ENCODE measurements at regions not wholly inside any gene's neighbourhood (a gene's known extent, or its start where the extent isn't known, plus 50 kb on each side); places are given as distances from the start of the nearest gene placed in this dataset.

DNA sequence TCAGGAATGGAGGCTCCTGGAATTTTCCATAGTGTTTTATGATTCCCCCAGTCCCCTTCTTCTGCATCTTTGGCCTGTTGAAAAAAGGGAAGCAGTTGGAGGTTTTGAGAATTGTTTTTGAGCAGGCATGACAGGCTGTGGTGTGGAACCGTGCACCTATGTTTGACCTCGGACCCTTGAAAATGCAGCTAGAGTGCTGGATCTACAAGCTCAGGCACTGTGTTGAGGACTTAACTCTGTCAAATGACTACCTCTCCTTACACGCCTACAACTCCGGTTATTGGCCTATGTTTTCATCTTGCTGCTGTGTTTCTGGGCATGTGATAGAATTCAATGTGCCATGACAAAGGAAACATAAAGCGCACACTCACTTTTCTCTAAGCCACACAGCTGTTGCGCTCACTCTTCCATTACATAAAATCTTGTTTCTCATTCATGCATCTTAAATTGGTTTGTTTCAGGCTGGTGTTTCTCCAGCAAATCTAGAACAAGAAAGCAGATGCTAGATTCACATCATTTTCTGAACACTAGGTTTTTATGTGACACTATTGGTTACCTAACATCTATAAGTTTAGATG lies 616.6 kb downstream of the FGF9 start:
- H3K9me3 Mint-ChIP-seq, result no peaks in the 10 kb centered on the region
- no peak for DNase-seq
- peaks cover 12% of the 10 kb centered on the region for H3K27me3 Mint-ChIP-seq
- no peak overlapping the region for H3K4me3 Mint-ChIP-seq
- no peaks in the 10 kb centered on the region for H3K4me1 Mint-ChIP-seq (ENCODE audit: low read depth)
- no peaks in the 10 kb centered on the region for H3K36me3 Mint-ChIP-seq (ENCODE audit: low read depth)
- H3K27ac Mint-ChIP-seq, result no peak overlapping the region

DNA sequence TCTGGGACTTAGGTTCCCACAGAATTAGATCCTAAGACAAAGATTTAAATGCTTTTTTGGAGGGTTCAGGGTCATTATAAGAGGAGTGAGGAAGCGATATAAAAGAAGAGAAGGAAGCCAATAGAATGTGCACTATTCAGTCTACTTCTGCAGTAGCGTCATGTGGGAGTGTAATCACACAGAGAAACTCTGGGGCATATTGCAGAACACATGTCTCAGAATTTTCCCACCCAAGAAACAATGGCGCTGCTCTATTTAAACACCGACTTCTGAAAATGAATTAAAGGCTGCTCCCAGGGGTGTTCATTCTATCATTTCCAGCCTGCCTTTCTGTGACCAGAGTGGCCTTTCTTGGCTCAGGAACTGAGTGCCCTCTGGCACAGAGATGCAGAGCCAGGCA lies 617.6 kb downstream of the FGF9 start:
- Mint-ChIP-seq H3K9me3 (no peaks in the 10 kb centered on the region), H3K4me3 (no peak overlapping the region), H3K27ac (no peak overlapping the region), H3K27me3 (peaks cover 12% of the 10 kb centered on the region), H3K36me3 (ENCODE audit: low read depth) (no peaks in the 10 kb centered on the region), H3K4me1 (ENCODE audit: low read depth) (no peaks in the 10 kb centered on the region)
- no peak for DNase-seq

DNA sequence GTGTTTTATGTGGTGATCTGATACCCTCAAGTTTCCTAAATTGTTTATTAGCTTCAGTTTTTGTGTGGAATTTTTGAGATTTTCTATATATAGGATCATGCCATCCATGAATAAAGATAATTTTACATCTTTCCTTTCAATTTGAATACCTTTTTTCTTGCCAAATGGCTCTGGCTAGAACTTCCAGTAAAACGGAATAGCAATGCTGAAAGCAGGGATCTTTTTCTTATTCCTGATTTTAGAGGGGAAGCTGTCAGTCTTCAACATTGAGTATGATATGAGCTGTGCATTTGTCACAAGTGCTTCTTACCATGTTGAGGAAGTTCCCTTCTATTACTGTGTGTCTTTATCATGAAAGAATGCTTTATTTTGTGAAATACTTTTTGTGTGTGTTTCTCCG lies 618.8 kb downstream of the FGF9 start:
- H3K27me3 Mint-ChIP-seq, result peaks cover 12% of the 10 kb centered on the region
- H3K4me1 Mint-ChIP-seq (ENCODE audit: low read depth), result no peaks in the 10 kb centered on the region
- H3K36me3 Mint-ChIP-seq (ENCODE audit: low read depth), result no peaks in the 10 kb centered on the region
- no peaks in the 10 kb centered on the region for H3K9me3 Mint-ChIP-seq
- DNase-seq, result no peak
- no peak overlapping the region for H3K27ac Mint-ChIP-seq
- H3K4me3 Mint-ChIP-seq, result no peak overlapping the region

DNA sequence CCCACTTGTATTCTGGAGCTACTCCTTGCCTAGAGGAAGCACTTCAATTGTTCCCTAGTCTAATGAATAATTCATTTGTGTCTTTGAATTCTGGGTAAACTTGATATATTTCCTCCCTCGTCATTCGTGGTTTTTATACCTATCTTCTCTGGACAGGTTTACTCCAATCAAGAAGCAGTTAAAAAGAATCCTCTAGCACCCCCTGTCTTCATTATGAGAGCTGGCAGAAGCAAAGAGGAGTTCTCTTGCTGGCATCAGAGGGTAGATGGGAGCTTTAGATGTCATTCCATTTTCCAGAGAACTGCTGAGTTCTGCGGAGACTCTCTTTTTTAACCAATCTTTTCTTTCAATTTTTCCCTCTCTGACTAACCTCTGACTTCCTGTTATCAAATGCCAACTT lies 627.7 kb downstream of the FGF9 start:
- H3K27me3 Mint-ChIP-seq, result peaks cover 9% of the 10 kb centered on the region
- H3K4me3 Mint-ChIP-seq, result no peak overlapping the region
- H3K9me3 Mint-ChIP-seq, result peaks cover 24% of the 10 kb centered on the region
- no peaks in the 10 kb centered on the region for H3K36me3 Mint-ChIP-seq (ENCODE audit: low read depth)
- H3K27ac Mint-ChIP-seq, result no peak overlapping the region
- peaks cover 9% of the 10 kb centered on the region for H3K4me1 Mint-ChIP-seq (ENCODE audit: low read depth)
- DNase-seq, result no peak

DNA sequence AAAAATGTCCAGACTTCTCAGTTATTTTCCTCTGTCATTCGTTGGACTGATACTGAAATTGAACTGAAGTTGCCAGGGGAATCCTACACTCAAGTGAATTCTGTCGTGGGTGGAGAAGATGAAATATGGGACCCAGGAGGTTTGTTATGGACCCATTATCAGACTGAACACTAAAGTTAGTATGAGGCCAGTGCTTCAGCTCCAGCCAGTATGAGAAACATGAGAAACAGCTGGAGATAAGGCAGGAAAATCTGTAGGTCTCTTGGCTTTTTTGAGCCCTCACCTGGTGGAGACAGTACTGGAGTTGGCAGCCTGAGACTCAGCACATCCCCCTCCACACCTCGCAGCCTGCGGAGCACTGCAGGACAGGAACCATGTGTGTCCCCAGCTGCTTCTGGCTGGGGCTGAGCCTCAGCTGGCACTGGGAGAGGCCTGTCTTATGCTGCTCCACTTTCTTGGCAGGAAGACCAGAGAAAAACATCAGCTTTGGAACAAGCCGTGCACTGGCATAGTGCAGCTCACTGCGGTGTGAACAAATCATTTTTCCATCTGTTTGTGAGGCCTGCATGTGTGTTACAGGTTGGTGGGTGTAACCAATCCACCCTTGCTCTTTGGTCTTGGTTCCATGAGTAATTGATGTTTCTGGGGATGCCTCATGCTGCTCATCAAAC lies 641.0 kb downstream of the FGF9 start:
- Mint-ChIP-seq H3K9me3 (no peaks in the 10 kb centered on the region), H3K27me3 (peaks cover 7% of the 10 kb centered on the region), H3K4me1 (ENCODE audit: low read depth) (no peaks in the 10 kb centered on the region), H3K4me3 (no peak overlapping the region), H3K36me3 (ENCODE audit: low read depth) (no peaks in the 10 kb centered on the region), H3K27ac (no peak overlapping the region)
- no peak for DNase-seq

DNA sequence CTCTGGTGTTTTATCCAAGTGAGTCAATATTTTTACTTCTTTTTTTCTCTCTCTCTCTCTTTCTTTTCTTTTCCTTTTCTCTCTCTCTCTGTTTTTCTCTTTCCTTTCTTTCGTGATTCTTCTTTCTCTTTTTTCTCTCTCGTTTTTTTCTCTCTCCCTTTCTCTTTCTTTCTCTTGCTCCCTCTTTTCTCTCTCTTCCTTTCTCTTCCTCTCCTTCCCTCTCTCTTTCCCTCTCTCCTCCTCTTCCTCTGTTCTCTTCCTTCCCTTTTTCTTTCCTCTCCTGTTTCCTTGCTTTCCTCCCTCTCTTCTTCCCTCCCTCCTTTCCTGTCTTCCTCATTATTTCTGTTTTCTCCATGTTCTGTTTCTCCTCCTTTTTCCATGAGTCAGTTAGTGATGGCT lies 641.5 kb downstream of the FGF9 start:
- Mint-ChIP-seq H3K36me3 (ENCODE audit: low read depth) (no peaks in the 10 kb centered on the region), H3K4me1 (ENCODE audit: low read depth) (no peaks in the 10 kb centered on the region), H3K4me3 (no peak overlapping the region), H3K9me3 (no peaks in the 10 kb centered on the region), H3K27me3 (peaks cover 3% of the 10 kb centered on the region), H3K27ac (no peak overlapping the region)
- no peak for DNase-seq

DNA sequence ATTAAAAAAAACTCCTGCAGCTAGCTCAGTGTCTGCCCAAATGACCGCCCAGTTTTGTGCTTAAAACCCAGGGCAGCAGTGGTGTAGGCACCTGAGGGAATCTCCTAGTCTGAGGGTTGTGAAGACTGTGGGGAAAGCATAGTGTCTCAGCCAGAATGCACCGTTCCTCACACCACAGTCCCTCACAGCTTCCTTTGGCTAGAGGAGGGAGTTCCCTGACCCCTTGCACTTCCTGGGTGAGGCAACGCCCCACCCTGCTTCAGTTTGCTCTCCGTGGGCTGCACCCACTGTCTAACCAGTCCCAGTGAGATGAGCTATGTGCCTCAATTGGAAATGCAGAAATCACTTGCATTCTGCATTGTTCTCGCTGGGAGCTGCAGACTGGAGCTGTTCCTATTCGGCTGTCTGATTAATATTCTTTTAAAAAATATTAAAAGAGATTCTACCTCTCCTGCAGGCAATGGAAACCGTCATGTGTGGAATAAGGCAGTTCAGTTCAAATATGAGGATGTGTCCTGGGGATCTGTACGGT lies 645.7 kb downstream of the FGF9 start:
- Mint-ChIP-seq H3K36me3 (ENCODE audit: low read depth) (no peaks in the 10 kb centered on the region), H3K4me1 (ENCODE audit: low read depth) (no peaks in the 10 kb centered on the region), H3K27ac (no peak overlapping the region), H3K27me3 (no peaks in the 10 kb centered on the region), H3K9me3 (no peaks in the 10 kb centered on the region), H3K4me3 (no peak overlapping the region)
- no peak for DNase-seq

DNA sequence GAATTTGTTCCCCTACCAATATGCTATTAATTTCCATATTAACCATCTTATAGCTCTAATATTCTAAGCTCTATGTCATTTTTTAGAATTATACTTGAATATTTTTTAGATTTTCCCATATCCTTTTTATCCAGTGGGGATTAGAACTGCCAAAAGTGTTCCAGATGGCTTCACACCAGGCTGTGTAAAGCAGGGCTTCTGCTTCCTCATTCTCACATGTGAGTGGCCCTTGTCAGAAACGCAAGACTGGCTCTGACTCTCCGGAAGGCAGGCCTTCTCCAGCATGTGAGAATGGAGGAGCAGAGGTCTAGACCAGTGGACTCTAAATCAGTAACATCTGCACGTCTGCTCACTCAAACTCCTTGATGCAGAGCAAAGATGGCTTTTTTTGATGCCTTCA lies 650.1 kb downstream of the FGF9 start:
- Mint-ChIP-seq H3K27me3 (peaks cover 11% of the 10 kb centered on the region), H3K27ac (no peak overlapping the region), H3K36me3 (ENCODE audit: low read depth) (no peaks in the 10 kb centered on the region), H3K4me1 (ENCODE audit: low read depth) (no peaks in the 10 kb centered on the region), H3K9me3 (no peaks in the 10 kb centered on the region), H3K4me3 (no peak overlapping the region)
- no peak for DNase-seq

DNA sequence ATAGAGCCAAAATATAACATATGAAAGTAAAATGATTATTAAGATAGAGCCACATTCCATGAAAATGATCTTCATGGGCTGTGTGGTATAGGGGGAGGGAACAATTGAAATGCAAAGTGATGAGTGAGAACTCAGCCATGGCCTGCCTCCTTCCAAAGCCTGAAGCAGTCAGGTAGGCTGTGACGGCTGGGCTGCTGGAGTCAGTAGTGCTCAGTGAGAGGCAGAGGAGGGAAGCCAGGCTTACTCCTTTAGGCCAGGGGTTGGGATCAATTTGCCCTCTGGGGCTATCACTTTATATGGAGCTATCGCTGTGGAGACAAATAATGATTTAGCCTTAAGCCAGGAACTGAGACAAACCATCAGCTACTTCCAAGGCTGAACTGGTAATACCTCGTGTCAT lies 654.9 kb downstream of the FGF9 start:
- H3K9me3 Mint-ChIP-seq, result no peaks in the 10 kb centered on the region
- no peaks in the 10 kb centered on the region for H3K4me1 Mint-ChIP-seq (ENCODE audit: low read depth)
- H3K36me3 Mint-ChIP-seq (ENCODE audit: low read depth), result no peaks in the 10 kb centered on the region
- no peak overlapping the region for H3K4me3 Mint-ChIP-seq
- peaks cover 11% of the 10 kb centered on the region for H3K27me3 Mint-ChIP-seq
- no peak for DNase-seq
- no peak overlapping the region for H3K27ac Mint-ChIP-seq

DNA sequence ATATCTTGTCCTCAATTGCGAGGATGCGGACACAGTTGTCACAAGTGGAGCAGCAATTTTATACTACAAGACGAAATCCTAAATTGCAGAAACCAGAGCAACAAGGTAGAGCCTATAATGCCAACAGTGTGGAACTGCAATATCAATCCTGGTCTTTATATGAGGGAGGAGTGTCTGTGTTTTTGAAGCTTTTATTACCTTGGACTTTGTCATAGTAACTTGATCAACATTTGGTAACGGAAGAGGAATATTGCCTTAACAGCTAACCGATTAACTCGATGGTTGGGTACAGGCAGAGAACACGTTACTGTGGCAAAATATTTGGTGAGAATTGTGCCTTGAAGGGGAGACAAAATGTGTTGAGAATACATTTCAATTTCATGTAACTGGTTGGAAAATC lies 661.5 kb downstream of the FGF9 start:
- no peak for DNase-seq
- no peaks in the 10 kb centered on the region for H3K4me1 Mint-ChIP-seq (ENCODE audit: low read depth)
- no peaks in the 10 kb centered on the region for H3K36me3 Mint-ChIP-seq (ENCODE audit: low read depth)
- no peaks in the 10 kb centered on the region for H3K27me3 Mint-ChIP-seq
- no peak overlapping the region for H3K4me3 Mint-ChIP-seq
- no peak overlapping the region for H3K27ac Mint-ChIP-seq
- no peaks in the 10 kb centered on the region for H3K9me3 Mint-ChIP-seq

DNA sequence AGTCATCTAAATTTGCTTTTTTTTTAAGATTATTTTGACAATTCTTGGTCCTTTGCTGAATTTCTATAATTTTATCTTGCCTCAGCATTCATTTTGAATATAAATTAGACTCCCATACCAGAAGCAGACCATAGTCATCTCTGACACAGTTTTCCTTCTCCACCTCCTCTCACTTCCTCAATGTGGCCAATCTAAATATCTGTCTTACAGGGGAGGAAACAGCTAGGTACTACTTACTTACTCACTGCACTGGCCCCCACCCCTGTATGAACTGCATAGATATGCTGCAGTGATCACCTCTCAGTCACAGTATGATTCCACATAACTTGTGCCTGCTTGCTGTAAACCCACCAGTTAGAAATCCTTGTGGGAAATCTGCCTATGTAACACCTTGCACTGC lies 665.6 kb downstream of the FGF9 start:
- Mint-ChIP-seq H3K4me1 (ENCODE audit: low read depth) (no peaks in the 10 kb centered on the region), H3K4me3 (no peak overlapping the region), H3K9me3 (peaks cover 10% of the 10 kb centered on the region), H3K36me3 (ENCODE audit: low read depth) (no peaks in the 10 kb centered on the region), H3K27ac (no peak overlapping the region), H3K27me3 (peaks cover 7% of the 10 kb centered on the region)
- no peak for DNase-seq

DNA sequence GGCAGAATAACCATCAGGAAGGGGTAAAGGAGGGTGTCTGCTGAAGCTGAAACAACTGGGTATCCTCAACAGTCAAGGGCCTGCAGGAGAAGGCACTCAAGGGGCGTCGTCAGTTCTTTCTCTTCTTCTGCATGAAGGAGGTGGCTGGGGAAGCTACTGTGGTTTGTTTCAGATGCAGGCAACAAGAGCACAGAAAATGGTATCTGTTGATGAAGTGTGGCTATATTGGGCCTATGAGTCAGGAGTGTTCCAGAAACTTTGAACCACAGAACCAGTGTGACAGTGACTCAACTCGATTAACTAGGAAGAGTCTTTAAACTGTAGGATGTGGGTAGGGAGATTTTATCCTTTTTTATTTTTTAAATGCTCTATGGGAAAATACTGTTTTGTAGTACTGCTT lies 686.3 kb downstream of the FGF9 start:
- Mint-ChIP-seq H3K27ac (no peak overlapping the region), H3K4me3 (no peak overlapping the region), H3K9me3 (peaks cover 2% of the 10 kb centered on the region), H3K36me3 (ENCODE audit: low read depth) (no peaks in the 10 kb centered on the region), H3K4me1 (ENCODE audit: low read depth) (peaks cover 6% of the 10 kb centered on the region), H3K27me3 (no peaks in the 10 kb centered on the region)
- no peak for DNase-seq

DNA sequence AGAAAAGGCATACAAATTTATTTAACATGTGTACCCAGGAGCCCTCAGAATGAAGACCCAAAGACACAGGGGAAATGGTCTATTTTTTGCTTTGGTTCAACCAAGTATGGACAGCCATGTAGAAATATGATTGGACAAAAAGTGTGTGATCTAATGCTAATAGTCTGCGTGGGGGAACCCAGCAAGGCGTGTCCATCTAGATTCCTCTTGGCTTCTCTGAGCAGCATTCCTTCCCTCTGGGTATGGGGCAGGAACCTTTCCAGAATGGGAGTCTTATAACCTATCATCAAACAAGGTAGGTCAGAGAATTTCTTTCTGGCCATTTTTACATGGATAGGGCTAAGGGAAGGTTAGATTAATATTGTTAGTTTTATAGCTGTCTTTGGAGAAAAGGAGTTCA lies 698.2 kb downstream of the FGF9 start:
- no peak for DNase-seq
- Mint-ChIP-seq H3K27ac (no peak overlapping the region), H3K36me3 (ENCODE audit: low read depth) (peaks cover 3% of the 10 kb centered on the region), H3K4me1 (ENCODE audit: low read depth) (no peaks in the 10 kb centered on the region), H3K4me3 (no peak overlapping the region), H3K27me3 (no peaks in the 10 kb centered on the region), H3K9me3 (peaks cover 30% of the 10 kb centered on the region)

DNA sequence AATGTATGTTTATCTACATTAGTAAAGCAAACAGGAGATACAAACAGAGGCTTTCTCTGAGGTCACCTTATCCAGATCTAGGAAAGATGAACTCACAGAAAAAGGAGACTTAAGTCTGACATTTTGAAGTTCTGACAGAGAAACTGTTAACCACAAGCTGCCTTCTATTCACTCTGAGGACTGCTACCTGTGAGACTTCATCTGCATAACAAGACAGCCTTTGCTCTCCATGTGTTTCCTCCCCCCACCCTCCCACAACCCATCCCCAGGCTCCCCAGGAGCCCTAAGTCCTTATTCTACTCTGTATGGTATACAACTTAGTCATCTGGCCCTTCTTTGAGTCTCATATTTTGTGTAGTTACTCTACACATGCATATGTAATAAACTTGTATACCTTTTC lies 699.0 kb downstream of the FGF9 start:
- H3K27me3 Mint-ChIP-seq, result no peaks in the 10 kb centered on the region
- no peak for DNase-seq
- H3K4me1 Mint-ChIP-seq (ENCODE audit: low read depth), result no peaks in the 10 kb centered on the region
- H3K36me3 Mint-ChIP-seq (ENCODE audit: low read depth), result peaks cover 3% of the 10 kb centered on the region
- no peak overlapping the region for H3K27ac Mint-ChIP-seq
- peaks cover 25% of the 10 kb centered on the region for H3K9me3 Mint-ChIP-seq
- H3K4me3 Mint-ChIP-seq, result no peak overlapping the region

DNA sequence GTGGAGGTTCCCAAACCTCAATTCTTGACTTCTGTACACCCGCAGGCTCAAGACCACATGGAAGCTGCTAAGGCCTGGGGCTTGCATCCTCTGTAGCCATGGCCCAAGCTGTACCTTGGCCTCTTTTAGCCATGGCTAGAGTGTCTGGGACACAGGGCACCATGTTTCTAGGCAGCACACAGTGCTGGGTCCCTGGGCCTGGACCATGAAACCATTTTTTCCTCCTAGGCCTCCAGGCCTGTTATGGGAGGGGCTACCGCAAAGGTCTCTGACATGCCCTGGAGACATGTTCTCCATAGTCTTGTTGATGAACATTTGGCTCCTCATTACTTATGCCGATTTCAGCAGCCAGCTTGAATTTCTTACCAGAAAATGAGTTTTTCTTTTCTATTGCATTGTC lies 701.4 kb downstream of the FGF9 start:
- H3K27me3 Mint-ChIP-seq, result no peaks in the 10 kb centered on the region
- peaks cover 3% of the 10 kb centered on the region for H3K36me3 Mint-ChIP-seq (ENCODE audit: low read depth)
- no peak for DNase-seq
- no peak overlapping the region for H3K27ac Mint-ChIP-seq
- peaks cover 17% of the 10 kb centered on the region for H3K9me3 Mint-ChIP-seq
- no peak overlapping the region for H3K4me3 Mint-ChIP-seq
- no peaks in the 10 kb centered on the region for H3K4me1 Mint-ChIP-seq (ENCODE audit: low read depth)
